ENCODE measurements at regions not wholly inside any gene's neighbourhood (a gene's known extent, or its start where the extent isn't known, plus 50 kb on each side); places are given as distances from the start of the nearest gene placed in this dataset.

DNA sequence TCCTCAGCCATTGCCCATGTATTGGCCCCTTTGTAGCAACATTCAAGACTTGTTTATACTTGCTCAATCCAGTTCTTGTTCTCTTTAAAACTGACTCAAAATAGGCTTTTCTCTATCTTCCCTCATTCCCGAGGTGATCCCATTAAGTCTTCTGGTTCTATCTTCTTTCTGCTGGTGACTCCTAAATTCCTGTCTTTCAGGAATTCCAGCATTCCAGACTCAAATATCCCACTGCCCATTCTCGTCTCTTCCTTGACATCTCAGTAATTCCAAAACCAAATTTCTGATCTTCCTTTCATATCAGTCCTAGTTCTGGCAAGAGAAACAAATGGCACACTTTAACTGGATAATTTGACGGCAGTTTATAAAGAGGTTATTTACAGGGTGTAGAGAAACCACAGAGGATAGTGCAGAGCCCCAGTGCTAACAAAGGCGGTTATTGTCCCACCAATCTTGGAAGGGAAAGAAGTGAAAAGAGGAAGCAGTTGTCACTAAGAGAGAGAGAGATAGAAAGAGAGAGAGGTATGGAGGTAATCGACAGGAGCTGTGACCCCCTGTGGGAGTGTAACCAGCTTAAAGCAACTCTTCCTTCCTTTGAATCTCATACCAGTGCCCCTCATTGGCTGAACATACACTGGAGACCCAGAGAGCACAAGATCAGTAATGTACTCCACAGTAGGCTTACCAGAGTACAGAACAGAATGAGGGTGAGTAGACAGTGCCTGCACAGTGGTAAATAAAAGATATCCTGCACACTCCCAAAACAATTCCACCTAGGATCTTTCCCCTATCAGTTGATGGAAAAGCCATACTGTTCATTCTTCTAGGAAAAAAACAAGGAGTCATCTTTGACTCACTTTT, 177.6 kb upstream of the LMNTD1 start:
- TF ChIP-seq, protein P1, sequence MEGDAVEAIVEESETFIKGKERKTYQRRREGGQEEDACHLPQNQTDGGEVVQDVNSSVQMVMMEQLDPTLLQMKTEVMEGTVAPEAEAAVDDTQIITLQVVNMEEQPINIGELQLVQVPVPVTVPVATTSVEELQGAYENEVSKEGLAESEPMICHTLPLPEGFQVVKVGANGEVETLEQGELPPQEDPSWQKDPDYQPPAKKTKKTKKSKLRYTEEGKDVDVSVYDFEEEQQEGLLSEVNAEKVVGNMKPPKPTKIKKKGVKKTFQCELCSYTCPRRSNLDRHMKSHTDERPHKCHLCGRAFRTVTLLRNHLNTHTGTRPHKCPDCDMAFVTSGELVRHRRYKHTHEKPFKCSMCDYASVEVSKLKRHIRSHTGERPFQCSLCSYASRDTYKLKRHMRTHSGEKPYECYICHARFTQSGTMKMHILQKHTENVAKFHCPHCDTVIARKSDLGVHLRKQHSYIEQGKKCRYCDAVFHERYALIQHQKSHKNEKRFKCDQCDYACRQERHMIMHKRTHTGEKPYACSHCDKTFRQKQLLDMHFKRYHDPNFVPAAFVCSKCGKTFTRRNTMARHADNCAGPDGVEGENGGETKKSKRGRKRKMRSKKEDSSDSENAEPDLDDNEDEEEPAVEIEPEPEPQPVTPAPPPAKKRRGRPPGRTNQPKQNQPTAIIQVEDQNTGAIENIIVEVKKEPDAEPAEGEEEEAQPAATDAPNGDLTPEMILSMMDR (IDR thresholded peaks at IDR 0.05), result no peak
- no peak for TF ChIP-seq POLR2AphosphoS5 (IDR thresholded peaks at IDR 0.05)

All from gastroesophageal sphincter (tissue), 3 donors.